HG03039 (cell line): ENCODE measurements at regions not wholly inside any gene's neighbourhood (a gene's known extent, or its start where the extent isn't known, plus 50 kb on each side); places are given as distances from the start of the nearest gene placed in this dataset.

Experiments used
- ATAC-seq: cut with Tn5 transposase; IDR thresholded peaks from one replicate; pipeline ENCODE4 v1.9.1; 2021; ENCODE audit warnings: mild to moderate bottlenecking, moderate library complexity; ENCODE audit not compliant: unreplicated experiment

- no peak for ATAC-seq
Measured at GRCh38 chr11:103530257-103530656, 421.0 kb downstream of the DYNC2H1 start.

- ATAC-seq, result no peak
Measured at GRCh38 chr11:103532133-103532788, 423.0 kb downstream of the DYNC2H1 start.

GRCh38 chr11:103534191-103534590 lies 425.0 kb downstream of the DYNC2H1 start:
- ATAC-seq, result no peak

- no peak for ATAC-seq
Measured at GRCh38 chr11:103534959-103535358, 425.7 kb downstream of the DYNC2H1 start.

GRCh38 chr11:103536335-103536722 lies 427.1 kb downstream of the DYNC2H1 start:
- no peak for ATAC-seq

- no peak for ATAC-seq
Measured at GRCh38 chr11:103537904-103538502, 428.8 kb downstream of the DYNC2H1 start.

GRCh38 chr11:103539166-103539565 lies 429.9 kb downstream of the DYNC2H1 start:
- ATAC-seq, result no peak

- no peak for ATAC-seq
Measured at GRCh38 chr11:103541186-103541795, 432.1 kb downstream of the DYNC2H1 start.

GRCh38 chr11:103542851-103543250 lies 433.6 kb downstream of the DYNC2H1 start:
- ATAC-seq, result no peak

- no peak for ATAC-seq
Measured at GRCh38 chr11:103543456-103543855, 434.2 kb downstream of the DYNC2H1 start.

GRCh38 chr11:103544874-103545273 lies 435.6 kb downstream of the DYNC2H1 start:
- no peak for ATAC-seq

GRCh38 chr11:103545551-103545950 lies 436.3 kb downstream of the DYNC2H1 start:
- no peak for ATAC-seq

- no peak for ATAC-seq
Measured at GRCh38 chr11:103546236-103546635, 437.0 kb downstream of the DYNC2H1 start.

GRCh38 chr11:103547024-103547423 lies 437.8 kb downstream of the DYNC2H1 start:
- ATAC-seq, result no peak

- no peak for ATAC-seq
Measured at GRCh38 chr11:103547691-103548090, 438.5 kb downstream of the DYNC2H1 start.

GRCh38 chr11:103548838-103549237 lies 439.6 kb downstream of the DYNC2H1 start:
- no peak for ATAC-seq

GRCh38 chr11:103550811-103551210 lies 441.6 kb downstream of the DYNC2H1 start:
- ATAC-seq, result no peak

- no peak for ATAC-seq
Measured at GRCh38 chr11:103552086-103552485, 442.9 kb downstream of the DYNC2H1 start.

GRCh38 chr11:103556171-103556570 lies 446.9 kb downstream of the DYNC2H1 start:
- ATAC-seq, result no peak

GRCh38 chr11:103566116-103566515 lies 456.9 kb downstream of the DYNC2H1 start:
- ATAC-seq, result no peak

GRCh38 chr11:103581760-103582159 lies 454.7 kb upstream of the DDI1 start:
- no peak for ATAC-seq

GRCh38 chr11:103582351-103582909 lies 454.0 kb upstream of the DDI1 start:
- no peak for ATAC-seq
